ENCODE measurements at regions not wholly inside any gene's neighbourhood (a gene's known extent, or its start where the extent isn't known, plus 50 kb on each side); places are given as distances from the start of the nearest gene placed in this dataset.

DNA sequence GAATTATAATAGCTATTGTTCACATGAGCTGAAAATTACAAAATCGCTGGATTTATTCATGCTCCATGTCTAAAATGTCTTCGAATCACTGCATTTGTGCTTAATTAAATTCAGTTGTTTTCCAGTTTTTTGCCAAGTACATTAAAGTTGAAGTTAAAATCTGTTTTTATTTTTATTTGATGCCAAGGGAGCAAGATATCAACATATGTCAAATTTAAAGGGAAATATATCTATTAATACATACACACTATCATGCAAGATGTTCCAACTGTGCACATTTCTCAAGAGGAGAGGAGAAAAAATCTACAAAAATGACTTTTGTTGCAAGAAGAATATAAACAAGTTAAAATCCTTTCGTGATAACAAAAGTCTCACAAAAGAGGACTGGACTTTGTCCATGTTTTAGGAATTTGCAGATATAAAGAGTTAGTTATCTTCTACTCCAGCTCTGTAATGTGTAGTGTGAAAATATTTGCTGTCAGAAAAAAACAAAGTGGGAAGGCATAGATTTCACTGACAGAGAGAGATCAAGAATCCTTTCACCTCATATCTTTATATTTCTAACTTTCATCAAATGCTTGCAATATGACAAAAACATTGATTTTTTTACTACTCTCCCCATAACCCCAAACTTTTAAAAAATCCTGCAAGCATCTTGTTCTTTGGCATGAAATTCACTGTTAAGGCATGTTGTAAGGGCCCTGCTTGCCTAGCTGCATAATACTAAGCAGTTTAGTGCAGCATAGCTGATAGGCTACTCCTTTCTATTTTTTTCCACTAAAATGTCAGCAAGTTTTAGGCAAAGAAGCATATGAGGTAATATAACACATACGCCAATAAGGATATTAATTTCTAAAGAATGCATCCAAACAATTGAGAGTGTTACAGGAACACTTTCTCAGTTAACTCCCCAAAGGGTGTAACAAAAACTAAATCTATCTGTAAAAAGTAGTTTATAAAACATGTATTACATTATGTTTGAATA, 340.2 kb upstream of the ADAMTS5 start:
- Histone ChIP-seq H3K79me2 (ENCODE audit: insufficient read depth, low read length) (no peaks in the 10 kb centered on the region), H4K20me1 (ENCODE audit: insufficient read depth, low read length) (no peaks in the 10 kb centered on the region), H3K4me1 (ENCODE audit: control insufficient read depth in 1 of 2, insufficient read depth in 2 of 2, low read length in 2 of 2) (no peaks in the 10 kb centered on the region), H3K4me2 (replicated peaks; ENCODE audit: extremely low read depth, low read length, poor library complexity, severe bottlenecking) (no peak overlapping the region), H3K9ac (ENCODE audit: insufficient read depth, low read length, poor library complexity, severe bottlenecking) (no peak overlapping the region), H3K9me3 (replicated peaks in 1 of 2; ENCODE audit: control insufficient read depth in 1 of 2, insufficient read depth in 1 of 2, low read length in 2 of 2) (peaks cover 5 to 8% of the 10 kb centered on the region in 2 donors), H3K4me3 (replicated peaks in 1 of 3; ENCODE audit: low read depth in 2 of 3, low read length in 3 of 3) (no peak overlapping the region), H3K27me3 (ENCODE audit: control insufficient read depth in 2 of 2, insufficient read depth in 2 of 2, low read length in 2 of 2) (no peaks in the 10 kb centered on the region), H3K36me3 (replicated peaks in 1 of 2; ENCODE audit: control insufficient read depth in 1 of 2, insufficient read depth in 2 of 2, low read length in 2 of 2) (no peaks in the 10 kb centered on the region), H3K27ac (ENCODE audit: low read depth in 1 of 2, low read length in 2 of 2) (no peak overlapping the region), H2AFZ (ENCODE audit: insufficient read depth, low read depth, low read length, poor library complexity, severe bottlenecking) (no peak overlapping the region)
- TF ChIP-seq, protein P1, sequence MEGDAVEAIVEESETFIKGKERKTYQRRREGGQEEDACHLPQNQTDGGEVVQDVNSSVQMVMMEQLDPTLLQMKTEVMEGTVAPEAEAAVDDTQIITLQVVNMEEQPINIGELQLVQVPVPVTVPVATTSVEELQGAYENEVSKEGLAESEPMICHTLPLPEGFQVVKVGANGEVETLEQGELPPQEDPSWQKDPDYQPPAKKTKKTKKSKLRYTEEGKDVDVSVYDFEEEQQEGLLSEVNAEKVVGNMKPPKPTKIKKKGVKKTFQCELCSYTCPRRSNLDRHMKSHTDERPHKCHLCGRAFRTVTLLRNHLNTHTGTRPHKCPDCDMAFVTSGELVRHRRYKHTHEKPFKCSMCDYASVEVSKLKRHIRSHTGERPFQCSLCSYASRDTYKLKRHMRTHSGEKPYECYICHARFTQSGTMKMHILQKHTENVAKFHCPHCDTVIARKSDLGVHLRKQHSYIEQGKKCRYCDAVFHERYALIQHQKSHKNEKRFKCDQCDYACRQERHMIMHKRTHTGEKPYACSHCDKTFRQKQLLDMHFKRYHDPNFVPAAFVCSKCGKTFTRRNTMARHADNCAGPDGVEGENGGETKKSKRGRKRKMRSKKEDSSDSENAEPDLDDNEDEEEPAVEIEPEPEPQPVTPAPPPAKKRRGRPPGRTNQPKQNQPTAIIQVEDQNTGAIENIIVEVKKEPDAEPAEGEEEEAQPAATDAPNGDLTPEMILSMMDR (IDR thresholded peaks at IDR 0.05), result no peak
- peaks cover 0 to 3% (median 2%) of the 10 kb centered on the region in 3 donors for H3K27me3 Mint-ChIP-seq (ENCODE audit: low read depth in 3 of 3)
- no CpG with 5 or more reads among the region's 4 CpGs for WGBS (ENCODE audit: insufficient coverage)
- DNase-seq, result no peak
- H3K4me1 Mint-ChIP-seq, result no peaks in the 10 kb centered on the region
- no peak overlapping the region for H3K27ac Mint-ChIP-seq
- intact Hi-C loops (cut with micrococcal nuclease), result no loop called here
- H3K4me3 Mint-ChIP-seq, result no peak overlapping the region
- H3K36me3 Mint-ChIP-seq, result no peaks in the 10 kb centered on the region
- peaks cover 0 to 8% (median 4%) of the 10 kb centered on the region in 7 donors for H3K9me3 Mint-ChIP-seq

DNA sequence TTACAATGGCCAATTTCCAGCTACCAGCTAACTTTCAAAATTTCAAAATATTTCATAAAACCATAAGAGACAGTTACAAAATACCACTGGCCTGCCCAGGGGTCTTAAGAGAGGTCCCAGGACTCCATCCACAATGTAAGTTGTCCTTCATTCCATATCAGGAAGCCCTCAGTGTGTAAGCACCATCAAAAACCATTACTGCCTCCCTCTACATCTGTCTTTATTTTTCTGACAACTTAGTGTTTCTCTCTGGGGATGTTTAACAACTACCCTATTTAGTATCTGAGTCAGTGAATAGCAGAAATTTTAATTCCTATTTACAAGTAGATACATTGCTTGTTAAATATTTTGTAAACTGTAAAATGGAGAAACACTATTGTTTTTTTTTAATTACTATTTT, 339.3 kb upstream of the ADAMTS5 start:
- DNase-seq, result no peak
- H3K4me1 Mint-ChIP-seq, result no peaks in the 10 kb centered on the region
- Histone ChIP-seq H3K79me2 (ENCODE audit: insufficient read depth, low read length) (no peaks in the 10 kb centered on the region), H4K20me1 (ENCODE audit: insufficient read depth, low read length) (no peaks in the 10 kb centered on the region), H3K36me3 (replicated peaks in 1 of 2; ENCODE audit: control insufficient read depth in 1 of 2, insufficient read depth in 2 of 2, low read length in 2 of 2) (no peaks in the 10 kb centered on the region), H3K9ac (ENCODE audit: insufficient read depth, low read length, poor library complexity, severe bottlenecking) (no peak overlapping the region), H2AFZ (ENCODE audit: insufficient read depth, low read depth, low read length, poor library complexity, severe bottlenecking) (no peak overlapping the region), H3K27me3 (ENCODE audit: control insufficient read depth in 2 of 2, insufficient read depth in 2 of 2, low read length in 2 of 2) (no peaks in the 10 kb centered on the region), H3K4me3 (replicated peaks in 1 of 3; ENCODE audit: low read depth in 2 of 3, low read length in 3 of 3) (no peak overlapping the region), H3K27ac (ENCODE audit: low read depth in 1 of 2, low read length in 2 of 2) (no peak overlapping the region), H3K4me2 (replicated peaks; ENCODE audit: extremely low read depth, low read length, poor library complexity, severe bottlenecking) (no peak overlapping the region), H3K4me1 (ENCODE audit: control insufficient read depth in 1 of 2, insufficient read depth in 2 of 2, low read length in 2 of 2) (no peaks in the 10 kb centered on the region), H3K9me3 (replicated peaks in 1 of 2; ENCODE audit: control insufficient read depth in 1 of 2, insufficient read depth in 1 of 2, low read length in 2 of 2) (peaks cover 8 to 10% of the 10 kb centered on the region in 2 donors)
- intact Hi-C loops (cut with micrococcal nuclease), result no loop called here
- no peak overlapping the region for H3K27ac Mint-ChIP-seq
- H3K27me3 Mint-ChIP-seq (ENCODE audit: low read depth in 3 of 3), result peaks cover 0 to 3% (median 2%) of the 10 kb centered on the region in 3 donors
- H3K4me3 Mint-ChIP-seq, result no peak overlapping the region
- TF ChIP-seq, protein P1 (IDR thresholded peaks at IDR 0.05), result no peak
- peaks cover 0 to 8% (median 5%) of the 10 kb centered on the region in 7 donors for H3K9me3 Mint-ChIP-seq
- no peaks in the 10 kb centered on the region for H3K36me3 Mint-ChIP-seq
